Suppressor macrophage (primary cell): ENCODE measurements at regions not wholly inside any gene's neighbourhood (a gene's known extent, or its start where the extent isn't known, plus 50 kb on each side); places are given as distances from the start of the nearest gene placed in this dataset.

ENCODE experiments used
- DNase-seq, 4 experiments: peaks; one replicate each; pipeline ENCODE4 v3.0.0-alpha.2; 2020 to 2022

DNA sequence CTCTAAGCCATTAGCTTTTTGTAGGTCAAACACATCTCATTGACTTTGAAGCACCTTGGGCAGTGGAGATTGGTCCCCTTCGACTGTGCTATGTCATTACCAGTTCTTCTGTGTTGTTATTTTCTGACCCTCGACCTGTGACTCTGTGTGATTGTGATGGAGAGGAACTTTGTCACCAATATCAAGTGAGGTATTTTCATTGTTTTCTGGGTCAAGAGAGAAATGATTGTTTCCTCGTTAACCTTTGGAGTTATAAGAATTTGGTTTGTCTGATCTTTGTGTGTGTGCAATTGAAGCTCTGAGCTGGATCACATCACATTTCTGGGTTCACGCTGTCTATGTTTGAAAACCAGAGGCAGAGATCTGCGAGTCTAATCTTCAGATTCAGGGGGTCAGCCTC lies 432.2 kb upstream of the KLF6 start:
- DNase-seq: no peak

GRCh38 chr10:4216726-4217125 lies 431.7 kb upstream of the KLF6 start:
- peak in 1 of 4 experiments; percentile 27 for DNase-seq

DNA sequence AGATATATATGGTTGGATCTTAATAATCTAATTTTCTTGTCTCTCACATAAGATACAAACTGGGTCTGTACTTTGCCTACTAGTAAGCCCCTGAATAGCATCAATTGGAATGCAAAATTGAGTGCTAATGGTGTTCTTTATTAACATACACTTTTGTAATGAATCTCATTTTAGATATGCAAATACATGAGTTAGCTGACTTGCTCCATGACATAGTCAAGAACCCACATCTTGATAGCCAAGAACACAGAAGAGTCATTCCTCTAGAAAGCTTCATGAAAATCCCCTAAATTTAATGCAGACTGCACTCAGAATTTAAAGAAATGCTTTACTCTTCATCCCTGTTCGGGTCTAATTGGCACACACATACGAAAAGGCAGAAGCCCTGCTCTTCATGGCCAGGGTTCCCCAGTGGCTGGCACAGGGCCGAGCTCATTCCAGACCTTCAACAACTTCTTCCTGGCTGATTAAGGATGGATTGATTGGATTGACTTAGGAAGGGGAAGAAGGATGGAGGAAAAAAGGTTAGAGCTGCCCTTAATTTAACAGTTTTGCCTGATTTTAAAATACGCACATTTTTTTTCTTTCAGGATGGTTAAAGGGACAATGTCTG lies 431.1 kb upstream of the KLF6 start:
- no peak for DNase-seq

DNA sequence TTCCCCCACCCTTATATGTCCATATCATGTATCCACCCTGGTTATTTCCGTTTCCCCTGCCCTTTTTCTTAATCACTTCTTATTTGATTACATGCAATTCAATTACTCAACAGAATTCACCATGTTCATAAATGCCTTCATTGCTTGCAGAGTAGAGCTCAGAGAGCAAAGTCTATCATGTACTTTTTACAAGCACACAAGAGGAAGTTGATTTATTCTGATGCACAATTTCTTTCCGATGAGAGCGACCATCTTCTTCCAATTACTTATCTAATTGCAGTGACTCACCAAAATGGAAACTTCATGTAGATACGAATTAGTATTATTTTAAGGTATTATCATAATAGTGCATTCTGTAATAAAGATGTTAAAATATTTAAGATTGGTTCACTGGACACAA lies 430.5 kb upstream of the KLF6 start:
- no peak for DNase-seq

- DNase-seq: no peak
Observed at GRCh38 chr10:4214908-4215307, 429.9 kb upstream of the KLF6 start.

GRCh38 chr10:4213441-4213840 lies 428.4 kb upstream of the KLF6 start:
- DNase-seq: no peak

- DNase-seq: no peak
Observed at GRCh38 chr10:4212111-4212630, 427.2 kb upstream of the KLF6 start.

- no peak for DNase-seq
Observed at GRCh38 chr10:4208499-4208898, 423.5 kb upstream of the KLF6 start.

- no peak for DNase-seq
Observed at GRCh38 chr10:4205113-4205512, 420.1 kb upstream of the KLF6 start.

DNA sequence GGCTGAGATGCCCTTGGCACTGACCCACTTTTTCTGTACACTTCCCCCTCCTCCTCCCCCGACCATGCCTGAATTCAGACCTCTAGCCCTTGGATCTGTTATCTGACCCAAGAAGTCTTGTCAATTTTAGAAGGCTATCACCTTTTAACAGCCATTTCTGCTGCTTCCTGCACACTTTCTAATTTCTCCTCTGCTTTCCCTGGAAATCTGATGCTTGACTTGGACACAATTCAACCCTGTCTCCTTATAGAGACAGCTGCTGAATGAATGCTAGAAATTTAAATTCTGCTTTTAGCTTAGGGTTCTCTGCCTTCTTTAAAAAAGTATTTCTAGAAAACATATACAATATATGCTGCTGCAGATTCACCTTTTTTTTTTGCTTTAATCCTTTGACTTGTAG lies 417.9 kb upstream of the KLF6 start:
- no peak for DNase-seq

DNA sequence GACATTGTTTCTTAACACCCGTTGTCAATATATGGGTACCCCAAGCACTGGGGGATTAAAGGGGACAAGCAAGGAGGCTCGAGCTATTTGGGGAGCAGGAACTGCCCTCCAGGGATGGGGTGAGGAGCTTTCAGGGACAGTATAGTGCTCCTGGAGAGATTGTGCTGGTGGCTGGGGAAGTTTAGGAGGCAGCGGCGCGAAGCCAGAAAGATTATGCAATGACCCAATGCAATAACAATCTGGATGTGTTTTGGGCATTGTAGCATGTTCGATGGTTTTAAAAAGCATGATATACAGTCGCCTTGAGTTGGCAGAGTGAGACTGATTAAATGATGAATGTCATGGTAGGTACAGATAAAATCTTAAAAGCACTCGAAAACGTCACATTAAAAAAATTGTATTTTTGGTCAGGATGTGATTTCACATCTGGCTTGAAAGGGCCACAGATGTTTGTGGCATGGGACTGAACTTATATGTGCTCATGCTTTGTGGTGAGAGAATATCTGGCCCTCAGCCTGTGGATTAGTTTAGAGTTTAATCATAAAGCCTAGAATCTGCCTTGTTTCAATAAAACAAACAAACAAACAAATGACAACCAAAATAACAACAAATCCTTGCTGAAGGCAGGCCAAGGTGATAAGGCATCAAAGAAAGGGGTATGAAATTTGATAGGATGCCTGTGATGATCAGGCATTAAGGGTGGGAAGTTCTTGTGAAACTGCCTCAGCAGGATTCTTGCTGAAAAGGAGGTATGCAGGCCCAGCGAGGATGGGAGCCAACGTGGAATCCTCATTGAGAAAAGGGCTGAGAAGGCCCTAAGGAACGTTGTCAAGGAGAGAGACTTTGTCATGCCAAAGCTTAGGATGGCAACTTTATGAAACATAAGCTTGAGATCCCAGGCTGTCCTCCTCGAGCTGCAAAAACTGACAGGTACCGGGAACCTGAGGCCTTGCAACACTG lies 417.1 kb upstream of the KLF6 start:
- DNase-seq: peak in 3 of 4 experiments; percentile 10 to 57 (median 43)

DNA sequence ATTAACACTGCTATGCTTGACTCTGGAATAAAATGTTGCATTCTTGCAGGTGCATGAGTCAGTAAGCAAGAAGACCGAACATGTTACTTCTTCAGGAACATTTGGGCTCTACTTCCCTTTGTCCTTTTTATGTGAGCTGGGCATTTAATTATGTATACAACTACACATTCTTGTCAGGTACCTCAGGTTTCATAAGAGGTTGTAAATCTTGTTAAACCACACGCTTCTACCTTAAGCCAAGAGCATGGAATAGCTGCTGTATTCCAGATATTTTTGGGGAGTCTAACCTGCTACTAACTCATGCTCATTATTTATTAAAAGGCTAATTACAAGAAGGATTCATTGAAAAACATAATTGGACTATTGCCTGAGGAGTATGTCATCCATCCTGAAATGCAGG lies 414.2 kb upstream of the KLF6 start:
- no peak for DNase-seq

DNA sequence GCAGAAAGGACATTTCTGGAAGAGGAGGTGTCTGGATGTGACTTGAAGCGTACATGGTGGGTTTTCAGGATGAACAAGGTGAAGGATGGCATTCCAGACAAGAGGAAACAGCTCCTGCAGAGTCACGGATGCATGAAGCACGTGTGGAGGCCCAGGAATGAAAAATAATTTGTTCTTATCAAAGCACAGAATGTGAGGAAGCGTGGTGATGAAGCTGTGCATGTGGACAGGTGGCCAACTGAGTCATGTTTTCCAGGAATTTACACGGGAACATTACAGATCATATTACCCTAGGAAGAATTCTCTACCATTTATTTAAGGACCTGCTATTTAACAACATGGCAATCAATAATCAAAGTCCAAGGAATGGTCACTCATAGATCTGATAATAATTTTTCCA lies 413.2 kb upstream of the KLF6 start:
- DNase-seq: no peak

GRCh38 chr10:4197676-4198075 lies 412.7 kb upstream of the KLF6 start:
- no peak for DNase-seq

DNA sequence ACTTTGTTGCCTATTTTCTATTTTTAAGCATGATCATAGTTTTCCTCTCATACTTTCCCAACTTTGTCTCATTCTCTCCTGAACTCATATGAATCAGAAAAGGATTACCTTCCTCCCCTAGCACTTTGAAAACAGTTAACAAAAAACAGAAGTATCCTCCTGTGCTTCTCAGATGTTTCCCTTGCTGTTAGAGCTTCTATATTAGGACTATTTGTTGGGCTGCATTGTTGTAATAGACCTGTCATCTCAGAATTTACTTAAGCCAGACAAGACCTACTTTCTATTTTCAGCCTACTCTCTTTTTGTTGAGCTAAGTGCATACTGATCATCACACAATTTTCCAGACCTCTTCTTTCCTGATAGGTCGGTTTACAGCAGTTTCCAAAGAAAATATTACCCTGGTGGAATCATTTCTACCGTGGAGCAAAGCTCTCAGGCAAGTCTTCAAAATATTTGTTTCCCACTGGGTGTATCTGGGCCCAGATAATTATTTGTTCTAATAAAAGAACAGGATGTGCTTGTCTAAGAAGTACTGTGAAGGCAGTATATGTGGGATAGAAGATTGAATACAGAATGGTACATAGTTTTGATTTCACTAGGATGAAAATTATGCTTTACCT lies 411.9 kb upstream of the KLF6 start:
- DNase-seq: no peak

DNA sequence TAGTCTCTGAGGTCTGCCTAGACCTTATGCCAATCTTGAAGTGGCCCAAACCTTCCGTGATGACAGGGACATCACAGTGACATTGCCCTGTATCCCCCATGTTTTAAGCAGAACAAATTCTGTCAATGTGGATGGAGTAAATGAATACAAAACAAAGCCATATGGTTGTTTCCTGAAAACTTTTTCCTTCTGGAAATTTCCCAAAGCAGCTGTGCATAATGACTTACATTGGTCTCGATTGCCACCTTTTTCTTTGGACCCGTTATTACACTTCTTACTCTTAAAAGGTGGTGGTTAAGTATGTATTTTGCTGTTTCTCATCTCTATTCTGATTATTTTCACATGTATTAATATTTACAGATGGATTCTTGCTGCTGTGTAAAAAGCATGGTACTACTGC lies 411.2 kb upstream of the KLF6 start:
- no peak for DNase-seq

GRCh38 chr10:4195213-4195612 lies 410.2 kb upstream of the KLF6 start:
- DNase-seq: peak in 1 of 4 experiments; percentile 13

- no peak for DNase-seq
Observed at GRCh38 chr10:4194231-4194630, 409.2 kb upstream of the KLF6 start.

DNA sequence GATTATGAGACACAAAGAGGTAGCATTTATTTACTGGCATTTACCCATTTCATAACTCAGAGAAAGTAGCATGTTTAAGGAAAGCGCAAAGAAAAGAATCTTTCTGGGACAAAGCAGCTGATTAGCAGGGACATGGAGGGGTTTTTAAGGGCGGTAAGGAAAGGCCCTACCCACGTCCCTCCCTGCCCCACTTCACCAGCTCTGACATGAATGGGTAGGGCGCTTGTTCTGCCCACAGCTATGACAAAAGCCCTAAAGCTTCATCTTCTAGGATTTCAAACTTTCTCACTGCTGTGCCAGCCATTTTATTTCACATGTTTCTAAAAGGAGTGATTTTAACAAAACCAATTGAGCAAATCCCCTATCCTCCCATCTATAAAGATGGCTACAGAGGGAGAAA lies 406.9 kb upstream of the KLF6 start:
- no peak for DNase-seq

- no peak for DNase-seq
Observed at GRCh38 chr10:4191354-4191753, 406.3 kb upstream of the KLF6 start.

- DNase-seq: no peak
Observed at GRCh38 chr10:4190876-4191275, 405.9 kb upstream of the KLF6 start.

GRCh38 chr10:4189281-4189680 lies 404.3 kb upstream of the KLF6 start:
- no peak for DNase-seq

- DNase-seq: no peak
Observed at GRCh38 chr10:4188406-4188805, 403.4 kb upstream of the KLF6 start.
